ENCODE measurements at regions not wholly inside any gene's neighbourhood (a gene's known extent, or its start where the extent isn't known, plus 50 kb on each side); places are given as distances from the start of the nearest gene placed in this dataset.
A peak's percentile ranks its signal among the peaks of the same experiment; 100 is the strongest.

GRCh38 chr12:76156314-76156713 is 71.8 kb upstream of the NAP1L1 start:
- Mint-ChIP-seq H3K9me3 (ENCODE audit: insufficient read depth) (no peaks in the 10 kb centered on the region), H3K36me3 (ENCODE audit: low read depth) (no peaks in the 10 kb centered on the region), H3K27me3 (ENCODE audit: low read depth) (no peaks in the 10 kb centered on the region), H3K4me1 (ENCODE audit: low read depth) (peaks cover 18% of the 10 kb centered on the region), H3K4me3 (no peak overlapping the region), H3K27ac (no peak overlapping the region)
- DNase-seq (no peak), ATAC-seq (no peak)
- ChIA-PET CTCF (interaction anchor here (0.9 kb wide), 1 partner anchor 10 kb away, joined by 3 read pairs; no protein-coding TSS in a partner anchor), POLR2A (no interaction called here)

GRCh38 chr12:76155157-76155670 is 70.7 kb upstream of the NAP1L1 start:
- no peak overlapping the region for H3K4me3 Mint-ChIP-seq
- no peaks in the 10 kb centered on the region for H3K36me3 Mint-ChIP-seq (ENCODE audit: low read depth)
- no peak overlapping the region for H3K27ac Mint-ChIP-seq
- ATAC-seq = no peak
- H3K9me3 Mint-ChIP-seq (ENCODE audit: insufficient read depth) = no peaks in the 10 kb centered on the region
- no peak for DNase-seq
- POLR2A ChIA-PET = interaction anchor here (0.7 kb wide), 1 partner anchor 12 kb away, joined by 3 read pairs; no protein-coding TSS in a partner anchor
- CTCF ChIA-PET = no interaction called here
- H3K4me1 Mint-ChIP-seq (ENCODE audit: low read depth) = peaks cover 18% of the 10 kb centered on the region
- H3K27me3 Mint-ChIP-seq (ENCODE audit: low read depth) = no peaks in the 10 kb centered on the region

GRCh38 chr12:76153616-76154015 is 69.1 kb upstream of the NAP1L1 start:
- no peaks in the 10 kb centered on the region for H3K36me3 Mint-ChIP-seq (ENCODE audit: low read depth)

GRCh38 chr12:76152181-76152807 is 67.8 kb upstream of the NAP1L1 start:
- DNase-seq = no peak
- ATAC-seq = no peak
- no peaks in the 10 kb centered on the region for H3K27me3 Mint-ChIP-seq (ENCODE audit: low read depth)
- ChIA-PET CTCF (no interaction called here), POLR2A (no interaction called here)
- H3K4me3 Mint-ChIP-seq = no peak overlapping the region
- no peaks in the 10 kb centered on the region for H3K36me3 Mint-ChIP-seq (ENCODE audit: low read depth)
- H3K9me3 Mint-ChIP-seq (ENCODE audit: insufficient read depth) = no peaks in the 10 kb centered on the region
- peaks cover 6% of the 10 kb centered on the region for H3K4me1 Mint-ChIP-seq (ENCODE audit: low read depth)
- H3K27ac Mint-ChIP-seq = no peak overlapping the region

More at GRCh38 chr12:76153616-76154015, 69.1 kb upstream of the NAP1L1 start:
- no peak for ATAC-seq
- Mint-ChIP-seq H3K4me3 (no peak overlapping the region), H3K27me3 (ENCODE audit: low read depth) (no peaks in the 10 kb centered on the region), H3K4me1 (ENCODE audit: low read depth) (peaks cover 10% of the 10 kb centered on the region), H3K9me3 (ENCODE audit: insufficient read depth) (no peaks in the 10 kb centered on the region), H3K27ac (no peak overlapping the region)
- ChIA-PET CTCF (no interaction called here), POLR2A (no interaction called here)
- DNase-seq = no peak

GRCh38 chr12:76144245-76144549 is 59.7 kb upstream of the NAP1L1 start:
- H3K4me3 Mint-ChIP-seq = no peak overlapping the region
- H3K36me3 Mint-ChIP-seq (ENCODE audit: low read depth) = no peaks in the 10 kb centered on the region
- DNase-seq (no peak), ATAC-seq (no peak)
- H3K27ac Mint-ChIP-seq = no peak overlapping the region
- H3K27me3 Mint-ChIP-seq (ENCODE audit: low read depth) = peaks cover 2% of the 10 kb centered on the region
- ChIA-PET CTCF (interaction anchor here (1.0 to 2.4 kb wide), 3 partner anchors 14 to 443 kb away, joined by 3 to 7 read pairs (median 4); no protein-coding TSS in a partner anchor), POLR2A (interaction anchor here (0.7 kb wide), 2 partner anchors 15 to 16 kb away, joined by 3 read pairs; no protein-coding TSS in a partner anchor)
- H3K4me1 Mint-ChIP-seq (ENCODE audit: low read depth) = peaks cover 20% of the 10 kb centered on the region
- H3K9me3 Mint-ChIP-seq (ENCODE audit: insufficient read depth) = no peaks in the 10 kb centered on the region

- Mint-ChIP-seq H3K9me3 (ENCODE audit: insufficient read depth) (peaks cover 3% of the 10 kb centered on the region), H3K4me3 (no peak overlapping the region), H3K4me1 (ENCODE audit: low read depth) (peaks cover 20% of the 10 kb centered on the region), H3K27ac (no peak overlapping the region), H3K27me3 (ENCODE audit: low read depth) (peaks cover 2% of the 10 kb centered on the region), H3K36me3 (ENCODE audit: low read depth) (no peaks in the 10 kb centered on the region)
- DNase-seq (peak; percentile 59), ATAC-seq (peak; percentile 82)
- ChIA-PET POLR2A (interaction anchor here (0.6 to 0.7 kb wide), 3 partner anchors 12 to 15 kb away, joined by 3 read pairs; no protein-coding TSS in a partner anchor), CTCF (interaction anchor here (1.0 to 2.4 kb wide), 3 partner anchors 15 to 443 kb away, joined by 3 to 7 read pairs (median 4); no protein-coding TSS in a partner anchor)
Observed at GRCh38 chr12:76143343-76144244, 59.1 kb upstream of the NAP1L1 start.

GRCh38 chr12:76142305-76142704 is 57.8 kb upstream of the NAP1L1 start:
- Mint-ChIP-seq H3K4me3 (no peak overlapping the region), H3K27me3 (ENCODE audit: low read depth) (peaks cover 2% of the 10 kb centered on the region), H3K4me1 (ENCODE audit: low read depth) (peaks cover 20% of the 10 kb centered on the region), H3K36me3 (ENCODE audit: low read depth) (no peaks in the 10 kb centered on the region), H3K27ac (no peak overlapping the region), H3K9me3 (ENCODE audit: insufficient read depth) (peaks cover 5% of the 10 kb centered on the region)
- POLR2A ChIA-PET = no interaction called here
- no peak for ATAC-seq
- DNase-seq = no peak
- CTCF ChIA-PET = no interaction called here

- ATAC-seq (no peak), DNase-seq (no peak)
- ChIA-PET POLR2A (no interaction called here), CTCF (no interaction called here)
- Mint-ChIP-seq H3K27me3 (ENCODE audit: low read depth) (no peaks in the 10 kb centered on the region), H3K4me3 (no peak overlapping the region), H3K4me1 (ENCODE audit: low read depth) (peaks cover 11% of the 10 kb centered on the region), H3K9me3 (ENCODE audit: insufficient read depth) (peaks cover 5% of the 10 kb centered on the region), H3K27ac (no peak overlapping the region), H3K36me3 (ENCODE audit: low read depth) (no peaks in the 10 kb centered on the region)
Observed at GRCh38 chr12:76138656-76139055, 54.2 kb upstream of the NAP1L1 start.

- Mint-ChIP-seq H3K27me3 (ENCODE audit: low read depth) (no peaks in the 10 kb centered on the region), H3K4me3 (no peak overlapping the region), H3K4me1 (ENCODE audit: low read depth) (peaks cover 3% of the 10 kb centered on the region), H3K27ac (no peak overlapping the region), H3K9me3 (ENCODE audit: insufficient read depth) (peaks cover 5% of the 10 kb centered on the region), H3K36me3 (ENCODE audit: low read depth) (no peaks in the 10 kb centered on the region)
- no peak for ATAC-seq
- DNase-seq = no peak
- POLR2A ChIA-PET = no interaction called here
- CTCF ChIA-PET = no interaction called here
Observed at GRCh38 chr12:76137606-76138005, 53.1 kb upstream of the NAP1L1 start.

GRCh38 chr12:76135456-76135855 is 51.0 kb upstream of the NAP1L1 start:
- Mint-ChIP-seq H3K4me1 (ENCODE audit: low read depth) (no peaks in the 10 kb centered on the region), H3K27me3 (ENCODE audit: low read depth) (no peaks in the 10 kb centered on the region), H3K27ac (no peak overlapping the region), H3K4me3 (no peak overlapping the region), H3K36me3 (ENCODE audit: low read depth) (no peaks in the 10 kb centered on the region), H3K9me3 (ENCODE audit: insufficient read depth) (peaks cover 5% of the 10 kb centered on the region)
- ATAC-seq (no peak), DNase-seq (no peak)
- CTCF ChIA-PET = no interaction called here
- POLR2A ChIA-PET = no interaction called here
